Medulla oblongata (tissue), 1 donor: ENCODE measurements at regions not wholly inside any gene's neighbourhood (a gene's known extent, or its start where the extent isn't known, plus 50 kb on each side); places are given as distances from the start of the nearest gene placed in this dataset.
"Not testable (repeated sequence)": the region's sequence is repeated elsewhere in the genome, so short reads cannot be mapped to it uniquely, and the experiment has no call there.

ENCODE experiments used
- DNase-seq: peaks from one replicate; pipeline ENCODE4 v3.0.0-alpha.2; 2015; ENCODE audit errors: extremely low spot score

GRCh38 chr12:116687888-116688287 is 50.0 kb downstream of the SPRING1 start:
- DNase-seq = no peak

- DNase-seq = no peak
These were observed 53.0 kb downstream of the SPRING1 start for GRCh38 chr12:116684891-116685290.

GRCh38 chr12:116677202-116677661 is 60.6 kb downstream of the SPRING1 start:
- no peak for DNase-seq

GRCh38 chr12:116675339-116676107 is 62.3 kb downstream of the SPRING1 start:
- DNase-seq = no peak

- no peak for DNase-seq
These were observed 63.2 kb downstream of the SPRING1 start for GRCh38 chr12:116674643-116675183.

GRCh38 chr12:116673681-116674111 is 64.2 kb downstream of the SPRING1 start:
- no peak for DNase-seq

GRCh38 chr12:116672842-116673516 is 64.9 kb downstream of the SPRING1 start:
- no peak for DNase-seq

GRCh38 chr12:116672010-116672409 is 65.9 kb downstream of the SPRING1 start:
- DNase-seq = no peak

GRCh38 chr12:116670859-116671258 is 67.0 kb downstream of the SPRING1 start:
- no peak for DNase-seq

GRCh38 chr12:116667752-116668151 is 70.1 kb downstream of the SPRING1 start:
- no peak for DNase-seq

GRCh38 chr12:116666829-116667228 is 71.0 kb downstream of the SPRING1 start:
- DNase-seq = not testable (repeated sequence)

- no peak for DNase-seq
These were observed 71.6 kb downstream of the SPRING1 start for GRCh38 chr12:116666305-116666673.

GRCh38 chr12:116665666-116666304 is 72.1 kb downstream of the SPRING1 start:
- no peak for DNase-seq

GRCh38 chr12:116664085-116664484 is 73.8 kb downstream of the SPRING1 start:
- no peak for DNase-seq

- DNase-seq = peak; percentile 8
These were observed 75.2 kb downstream of the SPRING1 start for GRCh38 chr12:116662612-116663144.

GRCh38 chr12:116661341-116661740 is 76.5 kb downstream of the SPRING1 start:
- no peak for DNase-seq

GRCh38 chr12:116660740-116661139 is 77.1 kb downstream of the SPRING1 start:
- not testable (repeated sequence) for DNase-seq

- no peak for DNase-seq
These were observed 77.9 kb downstream of the SPRING1 start for GRCh38 chr12:116659771-116660481.

GRCh38 chr12:116657921-116658495 is 79.9 kb downstream of the SPRING1 start:
- DNase-seq = peak; percentile 2

- no peak for DNase-seq
These were observed 81.6 kb downstream of the SPRING1 start for GRCh38 chr12:116656306-116656705.

GRCh38 chr12:116654226-116654743 is 83.6 kb downstream of the SPRING1 start:
- no peak for DNase-seq
